Spinal cord (tissue), 9 donors: ENCODE measurements at regions not wholly inside any gene's neighbourhood (a gene's known extent, or its start where the extent isn't known, plus 50 kb on each side); places are given as distances from the start of the nearest gene placed in this dataset.

Experiments used
- DNase-seq, 6 donors: peaks; one replicate each; pipeline versions ENCODE4 v3.0.0 to v3.0.0-alpha.2; 2013 to 2015; ENCODE audit warnings: low spot score in 6 of 6, low read depth in 4 of 6
- H3K27ac ChIP-seq: one replicate; pipeline ENCODE4 v1.5.1; 2013; ENCODE audit warnings: low read depth, low read length, control low read depth
- H3K27me3 ChIP-seq: one replicate; pipeline ENCODE4 v1.6.1; 2013; ENCODE audit warnings: low read length; ENCODE audit not compliant: control insufficient read depth, insufficient read depth
- H3K36me3 ChIP-seq: one replicate; pipeline ENCODE4 v1.6.1; 2013; ENCODE audit warnings: low read length; ENCODE audit not compliant: control insufficient read depth, insufficient read depth
- H3K4me1 ChIP-seq: one replicate; pipeline ENCODE4 v1.6.1; 2013; ENCODE audit warnings: low read length; ENCODE audit not compliant: control insufficient read depth, insufficient read depth
- H3K4me3 ChIP-seq: one replicate; pipeline ENCODE4 v1.5.1; 2013; ENCODE audit warnings: low read depth, low read length, control low read depth
- H3K9me3 ChIP-seq: one replicate; pipeline ENCODE4 v1.6.1; 2013; ENCODE audit warnings: low read length; ENCODE audit not compliant: control insufficient read depth, insufficient read depth
- WGBS: methylation state at CpG from one replicate; pipeline ENCODE4 v1.1.5; 2013; ENCODE audit warnings: missing lambda C conversion rate; ENCODE audit not compliant: insufficient coverage; 5-methylcytosine and 5-hydroxymethylcytosine counted together
- donor health status: healthy.

- Histone ChIP-seq H3K9me3 (no peaks in the 10 kb centered on the region), H3K27ac (no peak overlapping the region), H3K27me3 (peaks cover 2% of the 10 kb centered on the region), H3K4me3 (no peak overlapping the region), H3K36me3 (no peaks in the 10 kb centered on the region), H3K4me1 (peaks cover 16% of the 10 kb centered on the region)
- 29% methylated on average over 6 of the region's 6 CpGs for WGBS
- DNase-seq = peak in 2 of 6 donors; percentile 57 to 65
These were observed 536.5 kb upstream of the MGMT start for GRCh38 chr10:128930515-128930914.

GRCh38 chr10:128932071-128932820 is 534.8 kb upstream of the MGMT start:
- Histone ChIP-seq H3K36me3 (no peaks in the 10 kb centered on the region), H3K4me3 (no peak overlapping the region), H3K27ac (no peak overlapping the region), H3K9me3 (no peaks in the 10 kb centered on the region), H3K4me1 (peaks cover 16% of the 10 kb centered on the region), H3K27me3 (peaks cover 2% of the 10 kb centered on the region)
- DNase-seq = no peak
- WGBS = 81% methylated on average over 14 of the region's 19 CpGs

GRCh38 chr10:128934492-128934891 is 532.5 kb upstream of the MGMT start:
- no peak for DNase-seq
- H3K27ac ChIP-seq = no peak overlapping the region
- no peaks in the 10 kb centered on the region for H3K27me3 ChIP-seq
- H3K36me3 ChIP-seq = no peaks in the 10 kb centered on the region
- WGBS = 100% methylated on average over 2 of the region's 6 CpGs
- no peak overlapping the region for H3K4me3 ChIP-seq
- H3K9me3 ChIP-seq = no peaks in the 10 kb centered on the region
- peaks cover 7% of the 10 kb centered on the region for H3K4me1 ChIP-seq

- Histone ChIP-seq H3K27ac (no peak overlapping the region), H3K27me3 (no peaks in the 10 kb centered on the region), H3K4me3 (no peak overlapping the region), H3K9me3 (no peaks in the 10 kb centered on the region), H3K4me1 (peaks cover 7% of the 10 kb centered on the region), H3K36me3 (no peaks in the 10 kb centered on the region)
- DNase-seq = no peak
- WGBS = 100% methylated on average over 3 of the region's 9 CpGs
These were observed 530.6 kb upstream of the MGMT start for GRCh38 chr10:128936392-128936791.

- Histone ChIP-seq H3K4me3 (no peak overlapping the region), H3K27me3 (no peaks in the 10 kb centered on the region), H3K9me3 (no peaks in the 10 kb centered on the region), H3K4me1 (peaks cover 12% of the 10 kb centered on the region), H3K27ac (no peak overlapping the region), H3K36me3 (no peaks in the 10 kb centered on the region)
- whole genome bisulfite sequencing = 83% methylated on average over 1 of the region's 3 CpGs
- DNase-seq = no peak
These were observed 528.5 kb upstream of the MGMT start for GRCh38 chr10:128938558-128938957.

GRCh38 chr10:128940081-128940480 is 527.0 kb upstream of the MGMT start:
- 92% methylated on average over 4 of the region's 5 CpGs for WGBS
- H3K4me3 ChIP-seq = no peak overlapping the region
- DNase-seq = no peak
- H3K36me3 ChIP-seq = no peaks in the 10 kb centered on the region
- H3K27me3 ChIP-seq = no peaks in the 10 kb centered on the region
- peaks cover 9% of the 10 kb centered on the region for H3K4me1 ChIP-seq
- no peak overlapping the region for H3K27ac ChIP-seq
- H3K9me3 ChIP-seq = no peaks in the 10 kb centered on the region

- H3K4me1 ChIP-seq = peaks cover 5% of the 10 kb centered on the region
- no peaks in the 10 kb centered on the region for H3K36me3 ChIP-seq
- 23% methylated on average over 4 of the region's 6 CpGs for WGBS
- no peaks in the 10 kb centered on the region for H3K9me3 ChIP-seq
- peak in 2 of 6 donors; percentile 57 to 83 for DNase-seq
- H3K4me3 ChIP-seq = no peak overlapping the region
- H3K27ac ChIP-seq = no peak overlapping the region
- no peaks in the 10 kb centered on the region for H3K27me3 ChIP-seq
These were observed 523.9 kb upstream of the MGMT start for GRCh38 chr10:128943111-128943510.

GRCh38 chr10:128945398-128945797 is 521.6 kb upstream of the MGMT start:
- DNase-seq = no peak
- H3K27ac ChIP-seq = no peak overlapping the region
- no peaks in the 10 kb centered on the region for H3K27me3 ChIP-seq
- WGBS = 67% methylated on average over 5 of the region's 7 CpGs
- H3K9me3 ChIP-seq = no peaks in the 10 kb centered on the region
- H3K4me1 ChIP-seq = peaks cover 6% of the 10 kb centered on the region
- no peak overlapping the region for H3K4me3 ChIP-seq
- no peaks in the 10 kb centered on the region for H3K36me3 ChIP-seq

- 83% methylated on average over 14 of the region's 18 CpGs for WGBS
- Histone ChIP-seq H3K9me3 (no peaks in the 10 kb centered on the region), H3K27ac (no peak overlapping the region), H3K36me3 (no peaks in the 10 kb centered on the region), H3K27me3 (no peaks in the 10 kb centered on the region), H3K4me3 (no peak overlapping the region), H3K4me1 (peaks cover 5% of the 10 kb centered on the region)
- DNase-seq = no peak
These were observed 516.7 kb upstream of the MGMT start for GRCh38 chr10:128950159-128950915.

GRCh38 chr10:128950916-128951275 is 516.1 kb upstream of the MGMT start:
- WGBS = 61% methylated on average over 4 of the region's 4 CpGs
- Histone ChIP-seq H3K4me1 (peaks cover 5% of the 10 kb centered on the region), H3K9me3 (no peaks in the 10 kb centered on the region), H3K27ac (no peak overlapping the region), H3K36me3 (no peaks in the 10 kb centered on the region), H3K4me3 (no peak overlapping the region), H3K27me3 (no peaks in the 10 kb centered on the region)
- no peak for DNase-seq
